GM19023 (cell line): ENCODE measurements at regions not wholly inside any gene's neighbourhood (a gene's known extent, or its start where the extent isn't known, plus 50 kb on each side); places are given as distances from the start of the nearest gene placed in this dataset.

Experiments
- ATAC-seq: cut with Tn5 transposase; IDR thresholded peaks from one replicate; pipeline ENCODE4 v1.9.1; 2021; ENCODE audit warnings: mild to moderate bottlenecking, moderate library complexity; ENCODE audit not compliant: unreplicated experiment

GRCh38 chr6:44558832-44559251, 171.3 kb downstream of the CDC5L start:
- ATAC-seq = no peak

GRCh38 chr6:44559486-44560270, 172.2 kb downstream of the CDC5L start:
- no peak for ATAC-seq

- ATAC-seq = no peak
Observed at GRCh38 chr6:44560458-44561059, 173.1 kb downstream of the CDC5L start.

GRCh38 chr6:44561060-44561623, 173.6 kb downstream of the CDC5L start:
- ATAC-seq = no peak

GRCh38 chr6:44561832-44562665, 174.5 kb downstream of the CDC5L start:
- ATAC-seq = no peak

- ATAC-seq = no peak
Observed at GRCh38 chr6:44563397-44563796, 175.9 kb downstream of the CDC5L start.

GRCh38 chr6:44564906-44565524, 177.5 kb downstream of the CDC5L start:
- no peak for ATAC-seq

- ATAC-seq = no peak
Observed at GRCh38 chr6:44567406-44567805, 179.9 kb downstream of the CDC5L start.

- ATAC-seq = no peak
Observed at GRCh38 chr6:44569131-44569530, 181.6 kb downstream of the CDC5L start.

- no peak for ATAC-seq
Observed at GRCh38 chr6:44569931-44570385, 182.5 kb downstream of the CDC5L start.

- no peak for ATAC-seq
Observed at GRCh38 chr6:44571510-44571909, 184.0 kb downstream of the CDC5L start.

- no peak for ATAC-seq
Observed at GRCh38 chr6:44572346-44572745, 184.8 kb downstream of the CDC5L start.

GRCh38 chr6:44575644-44576043, 188.1 kb downstream of the CDC5L start:
- no peak for ATAC-seq

- ATAC-seq = no peak
Observed at GRCh38 chr6:44576132-44576631, 188.7 kb downstream of the CDC5L start.

GRCh38 chr6:44580901-44581300, 193.4 kb downstream of the CDC5L start:
- no peak for ATAC-seq

- no peak for ATAC-seq
Observed at GRCh38 chr6:44582930-44583329, 195.4 kb downstream of the CDC5L start.

GRCh38 chr6:44590471-44590870, 203.0 kb downstream of the CDC5L start:
- no peak for ATAC-seq

GRCh38 chr6:44593539-44593944, 206.0 kb downstream of the CDC5L start:
- no peak for ATAC-seq

- ATAC-seq = no peak
Observed at GRCh38 chr6:44594481-44594880, 207.0 kb downstream of the CDC5L start.

- no peak for ATAC-seq
Observed at GRCh38 chr6:44598679-44599078, 211.2 kb downstream of the CDC5L start.

- ATAC-seq = no peak
Observed at GRCh38 chr6:44599672-44600071, 212.2 kb downstream of the CDC5L start.
